GM13977 (cell line): ENCODE measurements at regions not wholly inside any gene's neighbourhood (a gene's known extent, or its start where the extent isn't known, plus 50 kb on each side); places are given as distances from the start of the nearest gene placed in this dataset.

Source experiments
- DNase-seq: peaks from one replicate; pipeline ENCODE4 v3.0.0; 2012; ENCODE audit warnings: low spot score
- CTCF ChIP-seq: IDR thresholded peaks from 2 replicates; pipeline ENCODE4 v1.5.1; 2012; ENCODE audit warnings: mild to moderate bottlenecking, control low read depth; ENCODE audit not compliant: insufficient read depth; ENCODE audit errors: extremely low read depth, missing control alignments
- in situ Hi-C: fragments of 300-500 bp; cut with MboI; formaldehyde crosslinking; loops from one replicate; pipeline ENCODE4 v1.12.0; 2022; ENCODE audit warnings: low sequenced_read_pairs, low pct_unique_long_range_greater_than_20kb, mixed read lengths, inconsistent platforms; ENCODE audit not compliant: unreplicated experiment

DNA sequence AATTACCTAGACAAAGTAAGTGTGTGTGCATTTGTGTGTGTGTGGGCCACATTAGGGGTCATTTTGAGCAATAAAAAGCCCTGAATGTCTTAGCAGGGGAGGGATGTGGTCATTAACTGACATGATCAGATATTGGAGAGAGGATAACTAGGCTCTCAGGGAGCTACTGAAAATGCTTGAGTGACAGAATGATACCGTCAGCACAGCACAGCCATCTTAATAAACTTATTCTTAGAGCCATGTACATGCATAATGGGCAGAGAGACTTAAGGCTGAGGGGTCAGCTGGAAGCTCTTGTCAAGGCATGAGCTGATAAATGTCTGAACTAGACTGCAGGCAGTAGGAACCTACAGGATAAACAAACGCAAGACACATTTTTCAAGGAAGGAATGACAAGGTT, 239.1 kb upstream of the NCAM1 start:
- in situ Hi-C loops, result no loop called here
- TF ChIP-seq CTCF, result no peak
- DNase-seq, result no peak

GRCh38 chr11:112722876-112723275, 238.3 kb upstream of the NCAM1 start:
- TF ChIP-seq CTCF, result no peak
- in situ Hi-C loops, result no loop called here
- DNase-seq, result no peak

DNA sequence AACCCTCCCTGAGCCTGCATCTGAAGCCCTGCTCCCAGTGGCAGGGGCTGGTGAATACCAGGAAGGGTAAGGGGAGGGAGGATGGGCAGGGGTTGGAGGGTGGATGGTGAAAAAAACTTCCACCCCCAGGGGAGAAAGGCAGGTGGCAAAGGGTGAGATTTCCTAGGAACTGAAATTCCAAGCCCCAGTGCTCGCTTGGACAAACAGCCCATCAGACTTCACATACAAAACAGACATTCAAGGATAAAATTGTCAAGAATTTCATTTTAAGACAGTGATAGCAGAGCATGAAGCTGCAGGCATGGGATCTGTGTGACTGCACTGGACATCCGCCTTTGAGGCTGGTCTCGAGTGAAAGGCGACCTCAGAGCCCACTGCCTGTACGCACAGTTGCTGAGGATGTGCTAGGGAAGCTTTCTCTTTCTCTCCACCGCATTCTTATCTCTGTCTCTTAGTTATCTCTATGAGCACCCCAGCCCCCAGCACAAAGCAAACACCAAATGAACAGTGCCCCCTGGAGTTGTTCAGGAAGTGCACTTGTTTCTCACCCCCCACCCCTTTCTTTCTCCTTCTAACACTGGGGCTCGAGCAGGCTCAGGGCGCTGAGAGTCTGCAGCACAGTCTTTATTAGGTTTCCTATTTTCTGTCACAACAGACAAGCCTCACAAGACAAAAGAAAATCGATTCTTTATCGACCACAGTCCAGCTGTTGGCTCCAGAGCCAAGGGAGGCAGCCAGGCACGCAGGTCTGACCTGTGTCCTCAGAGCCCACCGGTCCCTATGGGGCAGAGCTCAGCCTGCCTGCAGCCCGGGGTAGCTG, 237.3 kb upstream of the NCAM1 start:
- in situ Hi-C loops, result no loop called here
- no peak for TF ChIP-seq CTCF
- DNase-seq, result no peak

DNA sequence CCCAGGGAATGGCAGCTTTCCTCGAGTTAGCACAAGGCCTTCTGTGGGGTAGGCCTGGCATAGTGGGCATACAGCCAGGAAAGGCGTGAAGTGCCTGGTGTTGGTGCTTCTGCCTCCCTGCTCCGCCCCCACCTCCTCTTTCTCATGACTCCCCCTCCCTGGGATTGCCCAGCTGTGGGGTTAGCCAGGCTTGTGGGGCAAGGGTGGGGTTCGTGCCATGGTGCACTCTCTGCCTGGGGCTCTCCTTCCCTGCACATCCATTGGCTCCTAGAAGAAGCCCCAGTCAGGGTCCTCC, 236.8 kb upstream of the NCAM1 start:
- in situ Hi-C loops, result no loop called here
- TF ChIP-seq CTCF, result no peak
- no peak for DNase-seq

- no peak for TF ChIP-seq CTCF
- DNase-seq, result no peak
- in situ Hi-C loops, result no loop called here
These were observed 235.6 kb upstream of the NCAM1 start for GRCh38 chr11:112725636-112726035.

GRCh38 chr11:112727341-112727841, 233.8 kb upstream of the NCAM1 start:
- no peak for DNase-seq
- in situ Hi-C loops, result no loop called here
- TF ChIP-seq CTCF, result no peak

- no peak for TF ChIP-seq CTCF
- DNase-seq, result no peak
- in situ Hi-C loops, result no loop called here
These were observed 232.9 kb upstream of the NCAM1 start for GRCh38 chr11:112728288-112728687.
